ENCODE measurements at regions not wholly inside any gene's neighbourhood (a gene's known extent, or its start where the extent isn't known, plus 50 kb on each side); places are given as distances from the start of the nearest gene placed in this dataset.

GRCh38 chr9:523444-523843 lies 308.8 kb downstream of the DOCK8 start:
- TF ChIP-seq ZNF384 (IDR thresholded peaks at IDR 0.05) (no peak), SUZ12 (IDR thresholded peaks at IDR 0.05) (no peak), FOXA1 (IDR thresholded peaks at IDR 0.05) (no peak), TARDBP (IDR thresholded peaks at IDR 0.05) (no peak), SP1 (IDR thresholded peaks at IDR 0.05) (no peak), CTBP1 (IDR thresholded peaks at IDR 0.05; ENCODE audit: borderline replicate concordance) (no peak), FOXM1 (IDR thresholded peaks at IDR 0.05; ENCODE audit: borderline replicate concordance) (no peak), ELF4 (IDR thresholded peaks at IDR 0.05) (no peak), NFRKB (IDR thresholded peaks at IDR 0.05) (no peak), PKNOX1 (IDR thresholded peaks at IDR 0.05) (no peak), ARNT (IDR thresholded peaks at IDR 0.05) (no peak)

Data from HEK293T (cell line).